Mononuclear cell (primary cell): ENCODE measurements at regions not wholly inside any gene's neighbourhood (a gene's known extent, or its start where the extent isn't known, plus 50 kb on each side); places are given as distances from the start of the nearest gene placed in this dataset.

Source experiments
- H3K27me3 ChIP-seq: 2 replicates; pipeline ENCODE4 v1.6.0; 2011; ENCODE audit warnings: low read length, control low read depth; ENCODE audit not compliant: insufficient read depth
- H3K4me1 ChIP-seq: 2 replicates; pipeline ENCODE4 v1.5.1; 2011; ENCODE audit warnings: mild to moderate bottlenecking, low read length, control low read depth; ENCODE audit not compliant: insufficient read depth
- H3K4me3 ChIP-seq: 2 replicates; pipeline ENCODE4 v1.5.1; 2011; ENCODE audit warnings: mild to moderate bottlenecking, low read length, moderate library complexity
- H3K9me3 ChIP-seq: 2 replicates; pipeline ENCODE4 v1.5.1; 2011; ENCODE audit warnings: low read depth, mild to moderate bottlenecking, control low read depth, low read length

GRCh38 chr2:104164721-104165252 is 689.1 kb upstream of the POU3F3 start:
- H3K9me3 ChIP-seq: no peaks in the 10 kb centered on the region
- no peaks in the 10 kb centered on the region for H3K4me1 ChIP-seq
- H3K4me3 ChIP-seq: no peak overlapping the region
- no peaks in the 10 kb centered on the region for H3K27me3 ChIP-seq

GRCh38 chr2:104177179-104177578 is 676.7 kb upstream of the POU3F3 start:
- no peaks in the 10 kb centered on the region for H3K4me1 ChIP-seq
- no peaks in the 10 kb centered on the region for H3K27me3 ChIP-seq
- H3K9me3 ChIP-seq: peaks cover 11% of the 10 kb centered on the region
- no peak overlapping the region for H3K4me3 ChIP-seq

GRCh38 chr2:104179644-104180043 is 674.3 kb upstream of the POU3F3 start:
- H3K9me3 ChIP-seq: peaks cover 19% of the 10 kb centered on the region
- H3K4me1 ChIP-seq: no peaks in the 10 kb centered on the region
- H3K4me3 ChIP-seq: no peak overlapping the region
- no peaks in the 10 kb centered on the region for H3K27me3 ChIP-seq

GRCh38 chr2:104200533-104201168 is 653.3 kb upstream of the POU3F3 start:
- Histone ChIP-seq H3K9me3 (no peaks in the 10 kb centered on the region), H3K27me3 (no peaks in the 10 kb centered on the region), H3K4me3 (no peak overlapping the region), H3K4me1 (no peaks in the 10 kb centered on the region)

- Histone ChIP-seq H3K4me3 (no peak overlapping the region), H3K4me1 (no peaks in the 10 kb centered on the region), H3K27me3 (no peaks in the 10 kb centered on the region), H3K9me3 (no peaks in the 10 kb centered on the region)
Measured at GRCh38 chr2:104213758-104214157, 640.2 kb upstream of the POU3F3 start.

GRCh38 chr2:104215269-104216161 is 638.4 kb upstream of the POU3F3 start:
- H3K4me3 ChIP-seq: no peak overlapping the region
- H3K27me3 ChIP-seq: no peaks in the 10 kb centered on the region
- H3K4me1 ChIP-seq: no peaks in the 10 kb centered on the region
- no peaks in the 10 kb centered on the region for H3K9me3 ChIP-seq

- H3K9me3 ChIP-seq: no peaks in the 10 kb centered on the region
- H3K27me3 ChIP-seq: no peaks in the 10 kb centered on the region
- H3K4me1 ChIP-seq: no peaks in the 10 kb centered on the region
- no peak overlapping the region for H3K4me3 ChIP-seq
Measured at GRCh38 chr2:104233591-104233990, 620.3 kb upstream of the POU3F3 start.

- Histone ChIP-seq H3K4me1 (no peaks in the 10 kb centered on the region), H3K4me3 (no peak overlapping the region), H3K27me3 (no peaks in the 10 kb centered on the region), H3K9me3 (peaks cover 6% of the 10 kb centered on the region)
Measured at GRCh38 chr2:104236491-104236890, 617.4 kb upstream of the POU3F3 start.

- Histone ChIP-seq H3K27me3 (no peaks in the 10 kb centered on the region), H3K9me3 (peaks cover 21% of the 10 kb centered on the region), H3K4me1 (no peaks in the 10 kb centered on the region), H3K4me3 (no peak overlapping the region)
Measured at GRCh38 chr2:104240984-104241383, 612.9 kb upstream of the POU3F3 start.

GRCh38 chr2:104249629-104250028 is 604.3 kb upstream of the POU3F3 start:
- Histone ChIP-seq H3K4me3 (no peak overlapping the region), H3K4me1 (no peaks in the 10 kb centered on the region), H3K9me3 (no peaks in the 10 kb centered on the region), H3K27me3 (no peaks in the 10 kb centered on the region)

- Histone ChIP-seq H3K27me3 (no peaks in the 10 kb centered on the region), H3K4me1 (no peaks in the 10 kb centered on the region), H3K9me3 (no peaks in the 10 kb centered on the region), H3K4me3 (no peak overlapping the region)
Measured at GRCh38 chr2:104250635-104251034, 603.3 kb upstream of the POU3F3 start.

- Histone ChIP-seq H3K4me1 (no peaks in the 10 kb centered on the region), H3K9me3 (no peaks in the 10 kb centered on the region), H3K4me3 (no peak overlapping the region), H3K27me3 (no peaks in the 10 kb centered on the region)
Measured at GRCh38 chr2:104254017-104254416, 599.9 kb upstream of the POU3F3 start.

- Histone ChIP-seq H3K9me3 (peaks cover 24% of the 10 kb centered on the region), H3K4me3 (no peak overlapping the region), H3K4me1 (no peaks in the 10 kb centered on the region), H3K27me3 (no peaks in the 10 kb centered on the region)
Measured at GRCh38 chr2:104262714-104263113, 591.2 kb upstream of the POU3F3 start.

- no peaks in the 10 kb centered on the region for H3K27me3 ChIP-seq
- H3K4me1 ChIP-seq: no peaks in the 10 kb centered on the region
- H3K9me3 ChIP-seq: no peaks in the 10 kb centered on the region
- no peak overlapping the region for H3K4me3 ChIP-seq
Measured at GRCh38 chr2:104279646-104280045, 574.3 kb upstream of the POU3F3 start.

GRCh38 chr2:104280216-104280615 is 573.7 kb upstream of the POU3F3 start:
- no peak overlapping the region for H3K4me3 ChIP-seq
- no peaks in the 10 kb centered on the region for H3K27me3 ChIP-seq
- no peaks in the 10 kb centered on the region for H3K9me3 ChIP-seq
- H3K4me1 ChIP-seq: no peaks in the 10 kb centered on the region
